ENCODE measurements at regions not wholly inside any gene's neighbourhood (a gene's known extent, or its start where the extent isn't known, plus 50 kb on each side); places are given as distances from the start of the nearest gene placed in this dataset.

- no peaks in the 10 kb centered on the region for H3K36me3 ChIP-seq (ENCODE audit: control insufficient read depth in 2 of 2, extremely low read depth in 1 of 2, insufficient read depth in 2 of 2, low read length in 2 of 2)
- H3K9ac ChIP-seq (ENCODE audit: control insufficient read depth, extremely low read depth, insufficient read depth, low read length): no peak overlapping the region
- no peak overlapping the region for H3K4me2 ChIP-seq (ENCODE audit: control insufficient read depth, extremely low read depth, insufficient read depth, low read depth, low read length)
- H3K27ac ChIP-seq (ENCODE audit: control insufficient read depth, insufficient read depth, low read length): no peak overlapping the region
- no peaks in the 10 kb centered on the region for H4K20me1 ChIP-seq (ENCODE audit: control insufficient read depth, extremely low read depth, insufficient read depth, low read length)
- dilution Hi-C loops (cut with MboI; ENCODE audit: extremely low pct_ligation_motif_present, low sequenced_read_pairs): no loop called here
- TF ChIP-seq, protein P1, sequence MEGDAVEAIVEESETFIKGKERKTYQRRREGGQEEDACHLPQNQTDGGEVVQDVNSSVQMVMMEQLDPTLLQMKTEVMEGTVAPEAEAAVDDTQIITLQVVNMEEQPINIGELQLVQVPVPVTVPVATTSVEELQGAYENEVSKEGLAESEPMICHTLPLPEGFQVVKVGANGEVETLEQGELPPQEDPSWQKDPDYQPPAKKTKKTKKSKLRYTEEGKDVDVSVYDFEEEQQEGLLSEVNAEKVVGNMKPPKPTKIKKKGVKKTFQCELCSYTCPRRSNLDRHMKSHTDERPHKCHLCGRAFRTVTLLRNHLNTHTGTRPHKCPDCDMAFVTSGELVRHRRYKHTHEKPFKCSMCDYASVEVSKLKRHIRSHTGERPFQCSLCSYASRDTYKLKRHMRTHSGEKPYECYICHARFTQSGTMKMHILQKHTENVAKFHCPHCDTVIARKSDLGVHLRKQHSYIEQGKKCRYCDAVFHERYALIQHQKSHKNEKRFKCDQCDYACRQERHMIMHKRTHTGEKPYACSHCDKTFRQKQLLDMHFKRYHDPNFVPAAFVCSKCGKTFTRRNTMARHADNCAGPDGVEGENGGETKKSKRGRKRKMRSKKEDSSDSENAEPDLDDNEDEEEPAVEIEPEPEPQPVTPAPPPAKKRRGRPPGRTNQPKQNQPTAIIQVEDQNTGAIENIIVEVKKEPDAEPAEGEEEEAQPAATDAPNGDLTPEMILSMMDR (optimal IDR thresholded peaks at IDR 0.05 in 1 of 3, IDR thresholded peaks at IDR 0.05 in 1 of 3, conservative IDR thresholded peaks at IDR 0.05 in 1 of 3; ENCODE audit: extremely low read depth in 1 of 3, insufficient read depth in 2 of 3, low read length in 3 of 3): no peak
- no peak for TF ChIP-seq EZH2 (IDR thresholded peaks at IDR 0.05; ENCODE audit: low read length)
- H3K4me3 ChIP-seq (ENCODE audit: control insufficient read depth in 2 of 3, extremely low read depth in 1 of 3, insufficient read depth in 2 of 3, low read depth in 1 of 3, low read length in 3 of 3): no peak overlapping the region
- no peak for DNase-seq (ENCODE audit: low read depth, low spot score)
- H2AFZ ChIP-seq (ENCODE audit: control insufficient read depth, low read length): no peak overlapping the region
- no peak for FAIRE-seq
- no peaks in the 10 kb centered on the region for H3K27me3 ChIP-seq (ENCODE audit: control insufficient read depth, extremely low read depth, insufficient read depth, low read length)
- no peaks in the 10 kb centered on the region for H3K79me2 ChIP-seq (ENCODE audit: control insufficient read depth, insufficient read depth, low read length)
- H3K9me3 ChIP-seq (ENCODE audit: control insufficient read depth, low read depth, low read length): no peaks in the 10 kb centered on the region
- H3K9me1 ChIP-seq (ENCODE audit: control insufficient read depth, extremely low read depth, insufficient read depth, low read length): no peaks in the 10 kb centered on the region
- H3K4me1 ChIP-seq (ENCODE audit: control insufficient read depth, extremely low read depth, insufficient read depth, low read length): no peaks in the 10 kb centered on the region
These were observed 310.6 kb downstream of the LMX1A start for GRCh38 chr1:165045902-165046301.

GRCh38 chr1:165040641-165041040, 315.9 kb downstream of the LMX1A start:
- Histone ChIP-seq H3K4me3 (ENCODE audit: control insufficient read depth in 2 of 3, extremely low read depth in 1 of 3, insufficient read depth in 2 of 3, low read depth in 1 of 3, low read length in 3 of 3) (no peak overlapping the region), H3K79me2 (ENCODE audit: control insufficient read depth, insufficient read depth, low read length) (no peaks in the 10 kb centered on the region), H3K36me3 (ENCODE audit: control insufficient read depth in 2 of 2, extremely low read depth in 1 of 2, insufficient read depth in 2 of 2, low read length in 2 of 2) (no peaks in the 10 kb centered on the region), H3K4me1 (ENCODE audit: control insufficient read depth, extremely low read depth, insufficient read depth, low read length) (no peaks in the 10 kb centered on the region), H3K9me3 (ENCODE audit: control insufficient read depth, low read depth, low read length) (no peaks in the 10 kb centered on the region), H3K9ac (ENCODE audit: control insufficient read depth, extremely low read depth, insufficient read depth, low read length) (no peak overlapping the region), H3K27ac (ENCODE audit: control insufficient read depth, insufficient read depth, low read length) (no peak overlapping the region), H2AFZ (ENCODE audit: control insufficient read depth, low read length) (no peak overlapping the region), H3K4me2 (ENCODE audit: control insufficient read depth, extremely low read depth, insufficient read depth, low read depth, low read length) (no peak overlapping the region), H3K9me1 (ENCODE audit: control insufficient read depth, extremely low read depth, insufficient read depth, low read length) (no peaks in the 10 kb centered on the region), H4K20me1 (ENCODE audit: control insufficient read depth, extremely low read depth, insufficient read depth, low read length) (no peaks in the 10 kb centered on the region), H3K27me3 (ENCODE audit: control insufficient read depth, extremely low read depth, insufficient read depth, low read length) (no peaks in the 10 kb centered on the region)
- dilution Hi-C loops (cut with MboI; ENCODE audit: extremely low pct_ligation_motif_present, low sequenced_read_pairs): no loop called here
- FAIRE-seq (no peak), DNase-seq (ENCODE audit: low read depth, low spot score) (no peak)
- TF ChIP-seq, protein P1 (optimal IDR thresholded peaks at IDR 0.05 in 1 of 3, IDR thresholded peaks at IDR 0.05 in 1 of 3, conservative IDR thresholded peaks at IDR 0.05 in 1 of 3; ENCODE audit: extremely low read depth in 1 of 3, insufficient read depth in 2 of 3, low read length in 3 of 3): no peak
- no peak for TF ChIP-seq EZH2 (IDR thresholded peaks at IDR 0.05; ENCODE audit: low read length)

Measured in keratinocyte (primary cell).